ENCODE measurements at regions not wholly inside any gene's neighbourhood (a gene's known extent, or its start where the extent isn't known, plus 50 kb on each side); places are given as distances from the start of the nearest gene placed in this dataset.

GRCh38 chr6:22071270-22072041 is 225.4 kb downstream of the PRL start:
- peak; percentile 30 to 89 (median 54) for ATAC-seq (replicated peaks in 6 of 8)
- Histone ChIP-seq H3K27ac (no peak overlapping the region), H3K4me1 (replicated peaks in 1 of 2) (peaks cover 13% of the 10 kb centered on the region in 2 donors), H3K4me3 (no peak overlapping the region)
- WGBS, 10 experiments: 0 to 83% (median 53%) methylated on average over 1 to 7 of the region's 8 CpGs; no CpG with 5 or more reads in 1 of the 10 experiments
- in situ Hi-C loops (cut with MboI; ENCODE audit: low pct_unique_long_range_greater_than_20kb in 2 of 9, low sequenced_read_pairs in 9 of 9, unreplicated experiment in 9 of 9): no loop called here

- peaks cover 13% of the 10 kb centered on the region in 2 donors for H3K4me1 ChIP-seq (replicated peaks in 1 of 2)
- no peak overlapping the region for H3K4me3 ChIP-seq
- no peak overlapping the region for H3K27ac ChIP-seq
- ATAC-seq (replicated peaks in 6 of 8): peak in 1 of 8 experiments; percentile 25
- in situ Hi-C loops (cut with MboI; ENCODE audit: low pct_unique_long_range_greater_than_20kb in 2 of 9, low sequenced_read_pairs in 9 of 9, unreplicated experiment in 9 of 9): no loop called here
These were observed 223.9 kb downstream of the PRL start for GRCh38 chr6:22072949-22073348.

- Histone ChIP-seq H3K27ac (no peak overlapping the region), H3K4me1 (replicated peaks in 1 of 2) (peaks cover 13% of the 10 kb centered on the region in 2 donors), H3K4me3 (no peak overlapping the region)
- 32 to 100% (median 92%) methylated on average over 2 to 4 of the region's 4 CpGs for WGBS, 10 experiments
- no peak for ATAC-seq (replicated peaks in 6 of 8)
- in situ Hi-C loops (cut with MboI; ENCODE audit: low pct_unique_long_range_greater_than_20kb in 2 of 9, low sequenced_read_pairs in 9 of 9, unreplicated experiment in 9 of 9): no loop called here
These were observed 223.2 kb downstream of the PRL start for GRCh38 chr6:22073516-22074198.

GRCh38 chr6:22078288-22078687 is 218.5 kb downstream of the PRL start:
- ATAC-seq (replicated peaks in 6 of 8): no peak
- H3K4me1 ChIP-seq (replicated peaks in 1 of 2): peaks cover 0 to 13% of the 10 kb centered on the region in 2 donors
- H3K4me3 ChIP-seq: no peak overlapping the region
- WGBS, 10 experiments: 80 to 100% (median 100%) methylated on average over 1 of the region's 1 CpG; no CpG with 5 or more reads in 4 of the 10 experiments
- no peak overlapping the region for H3K27ac ChIP-seq
- in situ Hi-C loops (cut with MboI; ENCODE audit: low pct_unique_long_range_greater_than_20kb in 2 of 9, low sequenced_read_pairs in 9 of 9, unreplicated experiment in 9 of 9): no loop called here

- Histone ChIP-seq H3K4me1 (replicated peaks in 1 of 2) (peaks cover 0 to 13% of the 10 kb centered on the region in 2 donors), H3K4me3 (no peak overlapping the region), H3K27ac (no peak overlapping the region)
- no peak for ATAC-seq (replicated peaks in 6 of 8)
- WGBS, 10 experiments: 60 to 100% (median 89%) methylated on average over 2 to 8 of the region's 8 CpGs
- in situ Hi-C loops (cut with MboI; ENCODE audit: low pct_unique_long_range_greater_than_20kb in 2 of 9, low sequenced_read_pairs in 9 of 9, unreplicated experiment in 9 of 9): no loop called here
These were observed 217.9 kb downstream of the PRL start for GRCh38 chr6:22078802-22079545.

GRCh38 chr6:22079783-22080182 is 217.1 kb downstream of the PRL start:
- 11 to 100% (median 89%) methylated on average over 3 to 5 of the region's 5 CpGs for WGBS, 10 experiments
- in situ Hi-C loops (cut with MboI; ENCODE audit: low pct_unique_long_range_greater_than_20kb in 2 of 9, low sequenced_read_pairs in 9 of 9, unreplicated experiment in 9 of 9): no loop called here
- no peak overlapping the region for H3K4me3 ChIP-seq
- no peak overlapping the region for H3K27ac ChIP-seq
- ATAC-seq (replicated peaks in 6 of 8): peak in 1 of 8 experiments; percentile 23
- H3K4me1 ChIP-seq (replicated peaks in 1 of 2): peaks cover 0 to 13% of the 10 kb centered on the region in 2 donors

- WGBS, 10 experiments: 55 to 100% (median 92%) methylated on average over 1 to 4 of the region's 4 CpGs
- Histone ChIP-seq H3K4me1 (replicated peaks in 1 of 2) (peaks cover 0 to 13% of the 10 kb centered on the region in 2 donors), H3K27ac (no peak overlapping the region), H3K4me3 (no peak overlapping the region)
- ATAC-seq (replicated peaks in 6 of 8): no peak
- in situ Hi-C loops (cut with MboI; ENCODE audit: low pct_unique_long_range_greater_than_20kb in 2 of 9, low sequenced_read_pairs in 9 of 9, unreplicated experiment in 9 of 9): no loop called here
These were observed 215.1 kb downstream of the PRL start for GRCh38 chr6:22081709-22082108.

GRCh38 chr6:22082218-22082617 is 214.6 kb downstream of the PRL start:
- 60 to 95% (median 75%) methylated on average over 1 to 3 of the region's 3 CpGs for WGBS, 10 experiments
- ATAC-seq (replicated peaks in 6 of 8): no peak
- Histone ChIP-seq H3K4me1 (replicated peaks in 1 of 2) (peaks cover 0 to 13% of the 10 kb centered on the region in 2 donors), H3K4me3 (no peak overlapping the region), H3K27ac (no peak overlapping the region)
- in situ Hi-C loops (cut with MboI; ENCODE audit: low pct_unique_long_range_greater_than_20kb in 2 of 9, low sequenced_read_pairs in 9 of 9, unreplicated experiment in 9 of 9): no loop called here

- in situ Hi-C loops (cut with MboI; ENCODE audit: low pct_unique_long_range_greater_than_20kb in 2 of 9, low sequenced_read_pairs in 9 of 9, unreplicated experiment in 9 of 9): no loop called here
- no peak for ATAC-seq (replicated peaks in 6 of 8)
- Histone ChIP-seq H3K4me3 (no peak overlapping the region), H3K4me1 (replicated peaks in 1 of 2) (peaks cover 0 to 17% of the 10 kb centered on the region in 2 donors), H3K27ac (no peak overlapping the region)
- 50 to 100% (median 73%) methylated on average over 1 of the region's 1 CpG; no CpG with 5 or more reads in 6 of the 10 experiments for WGBS, 10 experiments
These were observed 213.7 kb downstream of the PRL start for GRCh38 chr6:22083119-22083518.

- in situ Hi-C loops (cut with MboI; ENCODE audit: low pct_unique_long_range_greater_than_20kb in 2 of 9, low sequenced_read_pairs in 9 of 9, unreplicated experiment in 9 of 9): no loop called here
- 36 to 80% (median 69%) methylated on average over 4 to 9 of the region's 9 CpGs for WGBS, 10 experiments
- H3K27ac ChIP-seq: no peak overlapping the region
- H3K4me1 ChIP-seq (replicated peaks in 1 of 2): peaks cover 8 to 15% of the 10 kb centered on the region in 2 donors
- peak in 4 of 8 experiments; percentile 71 to 99 (median 90) for ATAC-seq (replicated peaks in 6 of 8)
- no peak overlapping the region for H3K4me3 ChIP-seq
These were observed 208.7 kb downstream of the PRL start for GRCh38 chr6:22087960-22088706.

GRCh38 chr6:22091424-22091948 is 205.3 kb downstream of the PRL start:
- 73 to 100% (median 94%) methylated on average over 1 to 5 of the region's 5 CpGs; no CpG with 5 or more reads in 1 of the 10 experiments for WGBS, 10 experiments
- in situ Hi-C loops (cut with MboI; ENCODE audit: low pct_unique_long_range_greater_than_20kb in 2 of 9, low sequenced_read_pairs in 9 of 9, unreplicated experiment in 9 of 9): no loop called here
- Histone ChIP-seq H3K4me1 (replicated peaks in 1 of 2) (peaks cover 8 to 14% of the 10 kb centered on the region in 2 donors), H3K27ac (no peak overlapping the region), H3K4me3 (no peak overlapping the region)
- peak in 1 of 8 experiments; percentile 32 for ATAC-seq (replicated peaks in 6 of 8)

GRCh38 chr6:22095836-22096235 is 201.0 kb downstream of the PRL start:
- Histone ChIP-seq H3K4me1 (replicated peaks in 1 of 2) (peaks cover 14 to 16% of the 10 kb centered on the region in 2 donors), H3K27ac (no peak overlapping the region), H3K4me3 (no peak overlapping the region)
- 43 to 100% (median 86%) methylated on average over 1 of the region's 1 CpG; no CpG with 5 or more reads in 3 of the 10 experiments for WGBS, 10 experiments
- ATAC-seq (replicated peaks in 6 of 8): no peak
- in situ Hi-C loops (cut with MboI; ENCODE audit: low pct_unique_long_range_greater_than_20kb in 2 of 9, low sequenced_read_pairs in 9 of 9, unreplicated experiment in 9 of 9): no loop called here
